AG10803 (cell line): ENCODE measurements at regions not wholly inside any gene's neighbourhood (a gene's known extent, or its start where the extent isn't known, plus 50 kb on each side); places are given as distances from the start of the nearest gene placed in this dataset.
A peak's percentile ranks its signal among the peaks of the same experiment; 100 is the strongest.

Experiments
- DNase-seq: peaks from one replicate; pipeline ENCODE4 v3.0.0; 2010; ENCODE audit warnings: low read depth
- H3K4me3 ChIP-seq: 2 replicates; pipeline ENCODE4 v1.5.1; 2011; ENCODE audit warnings: mild to moderate bottlenecking, low read length, control low read depth
- CTCF ChIP-seq: conservative IDR thresholded peaks from 2 replicates; pipeline ENCODE4 v1.5.1; 2011; ENCODE audit warnings: mild to moderate bottlenecking, low read length, control low read depth, inconsistent platforms

GRCh38 chr6:15960740-15961634 lies 167.9 kb upstream of the MYLIP start:
- no peak overlapping the region for H3K4me3 ChIP-seq
- TF ChIP-seq CTCF, result no peak
- no peak for DNase-seq

GRCh38 chr6:15957655-15958169 lies 171.2 kb upstream of the MYLIP start:
- no peak for DNase-seq
- TF ChIP-seq CTCF, result no peak
- H3K4me3 ChIP-seq, result no peak overlapping the region

GRCh38 chr6:15956205-15957106 lies 172.4 kb upstream of the MYLIP start:
- TF ChIP-seq CTCF, result no peak
- DNase-seq, result no peak
- H3K4me3 ChIP-seq, result no peak overlapping the region

GRCh38 chr6:15955484-15955883 lies 173.4 kb upstream of the MYLIP start:
- TF ChIP-seq CTCF, result no peak
- H3K4me3 ChIP-seq, result no peak overlapping the region
- no peak for DNase-seq

- peak; percentile 75 for DNase-seq
- H3K4me3 ChIP-seq, result no peak overlapping the region
- TF ChIP-seq CTCF, result no peak
Measured at GRCh38 chr6:15953152-15953880, 175.6 kb upstream of the MYLIP start.

GRCh38 chr6:15952231-15953151 lies 176.4 kb upstream of the MYLIP start:
- DNase-seq, result no peak
- peak; percentile 27; the same call in 1 of the 2 replicates for TF ChIP-seq CTCF
- H3K4me3 ChIP-seq, result no peak overlapping the region
